ENCODE measurements at regions not wholly inside any gene's neighbourhood (a gene's known extent, or its start where the extent isn't known, plus 50 kb on each side); places are given as distances from the start of the nearest gene placed in this dataset.

DNA sequence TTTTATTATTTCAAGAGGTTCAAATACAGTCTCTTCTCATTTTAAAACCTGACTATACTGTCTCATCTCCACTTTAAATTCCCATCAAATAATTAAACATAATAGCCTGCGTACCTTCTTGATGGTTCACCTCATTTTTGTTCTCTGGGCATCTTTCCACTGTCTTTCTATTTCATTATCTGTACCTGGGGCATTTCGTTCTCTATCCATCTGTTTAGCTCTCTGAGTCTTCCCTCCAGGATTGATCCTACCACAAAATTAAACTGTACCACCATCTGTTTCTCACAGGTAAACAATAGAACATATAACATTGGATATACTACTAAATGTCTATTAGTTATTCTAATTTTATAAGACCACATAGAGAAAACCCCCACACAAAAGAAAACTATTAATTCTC, 1331.4 kb downstream of the NSUN3 start:
- TF ChIP-seq, protein P1, sequence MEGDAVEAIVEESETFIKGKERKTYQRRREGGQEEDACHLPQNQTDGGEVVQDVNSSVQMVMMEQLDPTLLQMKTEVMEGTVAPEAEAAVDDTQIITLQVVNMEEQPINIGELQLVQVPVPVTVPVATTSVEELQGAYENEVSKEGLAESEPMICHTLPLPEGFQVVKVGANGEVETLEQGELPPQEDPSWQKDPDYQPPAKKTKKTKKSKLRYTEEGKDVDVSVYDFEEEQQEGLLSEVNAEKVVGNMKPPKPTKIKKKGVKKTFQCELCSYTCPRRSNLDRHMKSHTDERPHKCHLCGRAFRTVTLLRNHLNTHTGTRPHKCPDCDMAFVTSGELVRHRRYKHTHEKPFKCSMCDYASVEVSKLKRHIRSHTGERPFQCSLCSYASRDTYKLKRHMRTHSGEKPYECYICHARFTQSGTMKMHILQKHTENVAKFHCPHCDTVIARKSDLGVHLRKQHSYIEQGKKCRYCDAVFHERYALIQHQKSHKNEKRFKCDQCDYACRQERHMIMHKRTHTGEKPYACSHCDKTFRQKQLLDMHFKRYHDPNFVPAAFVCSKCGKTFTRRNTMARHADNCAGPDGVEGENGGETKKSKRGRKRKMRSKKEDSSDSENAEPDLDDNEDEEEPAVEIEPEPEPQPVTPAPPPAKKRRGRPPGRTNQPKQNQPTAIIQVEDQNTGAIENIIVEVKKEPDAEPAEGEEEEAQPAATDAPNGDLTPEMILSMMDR (IDR thresholded peaks at IDR 0.05) = no peak
- TF ChIP-seq POLR2A (IDR thresholded peaks at IDR 0.05) = no peak
